ENCODE measurements at regions not wholly inside any gene's neighbourhood (a gene's known extent, or its start where the extent isn't known, plus 50 kb on each side); places are given as distances from the start of the nearest gene placed in this dataset.

- peaks cover 8% of the 10 kb centered on the region for H3K27me3 Mint-ChIP-seq (ENCODE audit: insufficient read depth)
- no peaks in the 10 kb centered on the region for H3K36me3 Mint-ChIP-seq (ENCODE audit: low read depth)
- TF ChIP-seq CTCF (IDR thresholded peaks at IDR 0.05): no peak
- H3K27ac Mint-ChIP-seq: no peak overlapping the region
- DNase-seq: no peak
- H3K4me1 Mint-ChIP-seq (ENCODE audit: low read depth): no peaks in the 10 kb centered on the region
- H3K4me3 Mint-ChIP-seq: no peak overlapping the region
- H3K9me3 Mint-ChIP-seq: no peaks in the 10 kb centered on the region; the same call in none of the 2 replicates
Measured at GRCh38 chr16:50908468-50908867, 166.6 kb downstream of the CYLD start.

GRCh38 chr16:50906454-50906853 lies 164.6 kb downstream of the CYLD start:
- DNase-seq: no peak
- peaks cover 5% of the 10 kb centered on the region; the same call in 1 of the 2 replicates for H3K27me3 Mint-ChIP-seq (ENCODE audit: insufficient read depth)
- no peak for TF ChIP-seq CTCF (IDR thresholded peaks at IDR 0.05)
- no peak overlapping the region for H3K27ac Mint-ChIP-seq
- no peaks in the 10 kb centered on the region for H3K36me3 Mint-ChIP-seq (ENCODE audit: low read depth)
- no peak overlapping the region for H3K4me3 Mint-ChIP-seq
- H3K4me1 Mint-ChIP-seq (ENCODE audit: low read depth): no peaks in the 10 kb centered on the region
- H3K9me3 Mint-ChIP-seq: peaks cover 5% of the 10 kb centered on the region

- no peaks in the 10 kb centered on the region; the same call in 1 of the 2 replicates for H3K27me3 Mint-ChIP-seq (ENCODE audit: insufficient read depth)
- no peaks in the 10 kb centered on the region for H3K36me3 Mint-ChIP-seq (ENCODE audit: low read depth)
- H3K4me3 Mint-ChIP-seq: no peak overlapping the region
- H3K4me1 Mint-ChIP-seq (ENCODE audit: low read depth): no peaks in the 10 kb centered on the region
- peaks cover 10% of the 10 kb centered on the region for H3K9me3 Mint-ChIP-seq
- no peak for DNase-seq
- H3K27ac Mint-ChIP-seq: no peak overlapping the region
- no peak for TF ChIP-seq CTCF (IDR thresholded peaks at IDR 0.05)
Measured at GRCh38 chr16:50902457-50902856, 160.6 kb downstream of the CYLD start.

- no peak overlapping the region for H3K4me3 Mint-ChIP-seq
- DNase-seq: no peak
- no peaks in the 10 kb centered on the region for H3K27me3 Mint-ChIP-seq (ENCODE audit: insufficient read depth)
- no peaks in the 10 kb centered on the region for H3K4me1 Mint-ChIP-seq (ENCODE audit: low read depth)
- no peak for TF ChIP-seq CTCF (IDR thresholded peaks at IDR 0.05)
- peaks cover 11% of the 10 kb centered on the region for H3K9me3 Mint-ChIP-seq
- no peaks in the 10 kb centered on the region for H3K36me3 Mint-ChIP-seq (ENCODE audit: low read depth)
- H3K27ac Mint-ChIP-seq: no peak overlapping the region
Measured at GRCh38 chr16:50901062-50901461, 159.2 kb downstream of the CYLD start.

- H3K27ac Mint-ChIP-seq: no peak overlapping the region
- H3K36me3 Mint-ChIP-seq (ENCODE audit: low read depth): no peaks in the 10 kb centered on the region
- no peak for TF ChIP-seq CTCF (IDR thresholded peaks at IDR 0.05)
- H3K4me1 Mint-ChIP-seq (ENCODE audit: low read depth): no peaks in the 10 kb centered on the region
- DNase-seq: no peak
- no peak overlapping the region for H3K4me3 Mint-ChIP-seq
- no peaks in the 10 kb centered on the region for H3K27me3 Mint-ChIP-seq (ENCODE audit: insufficient read depth)
- H3K9me3 Mint-ChIP-seq: peaks cover 17% of the 10 kb centered on the region
Measured at GRCh38 chr16:50900391-50900942, 158.6 kb downstream of the CYLD start.

- no peaks in the 10 kb centered on the region for H3K27me3 Mint-ChIP-seq (ENCODE audit: insufficient read depth)
Measured at GRCh38 chr16:50899951-50900350, 158.1 kb downstream of the CYLD start.

More at GRCh38 chr16:50899951-50900350, 158.1 kb downstream of the CYLD start:
- DNase-seq: no peak
- TF ChIP-seq CTCF (IDR thresholded peaks at IDR 0.05): no peak
- no peaks in the 10 kb centered on the region for H3K4me1 Mint-ChIP-seq (ENCODE audit: low read depth)
- H3K9me3 Mint-ChIP-seq: peaks cover 17% of the 10 kb centered on the region
- H3K4me3 Mint-ChIP-seq: no peak overlapping the region
- H3K36me3 Mint-ChIP-seq (ENCODE audit: low read depth): no peaks in the 10 kb centered on the region
- no peak overlapping the region for H3K27ac Mint-ChIP-seq

Measured in HFFc6 (cell line).